Osteoblast (primary cell): ENCODE measurements at regions not wholly inside any gene's neighbourhood (a gene's known extent, or its start where the extent isn't known, plus 50 kb on each side); places are given as distances from the start of the nearest gene placed in this dataset.

Source experiments
- DNase-seq: peaks from one replicate; pipeline ENCODE4 v3.0.0; 2011; ENCODE audit warnings: low spot score, mixed read lengths; ENCODE audit not compliant: insufficient read length; ENCODE audit errors: missing footprints
- H2AFZ ChIP-seq: 2 replicates; pipeline ENCODE4 v1.6.0; 2011; ENCODE audit warnings: mild to moderate bottlenecking, low read length
- H3K27ac ChIP-seq: 2 replicates; pipeline ENCODE4 v1.5.1; 2011; ENCODE audit warnings: mild to moderate bottlenecking, low read depth, low read length, moderate library complexity
- H3K27me3 ChIP-seq: 2 replicates; pipeline ENCODE4 v1.6.0; 2012; ENCODE audit warnings: mild to moderate bottlenecking, control low read depth, inconsistent platforms, low read length, moderate library complexity; ENCODE audit not compliant: insufficient read depth
- H3K36me3 ChIP-seq: 2 replicates; pipeline ENCODE4 v1.5.1; 2011; ENCODE audit warnings: mild to moderate bottlenecking, low read length, control low read depth, moderate library complexity; ENCODE audit not compliant: insufficient read depth
- H3K4me1 ChIP-seq: 2 replicates; pipeline ENCODE4 v1.5.1; 2011; ENCODE audit warnings: mild to moderate bottlenecking, low read length, control low read depth, moderate library complexity; ENCODE audit not compliant: insufficient read depth
- H3K4me2 ChIP-seq: 2 replicates; pipeline ENCODE4 v1.6.0; 2011; ENCODE audit warnings: mild to moderate bottlenecking, low read length; ENCODE audit not compliant: insufficient read depth
- H3K4me3 ChIP-seq: fragments of 200-600 bp; sonication (generic); 3 replicates; pipeline ENCODE4 v1.5.1; 2012; ENCODE audit warnings: mild to moderate bottlenecking, low read length, inconsistent platforms; ENCODE audit not compliant: insufficient read depth
- H3K79me2 ChIP-seq: 2 replicates; pipeline ENCODE4 v1.6.0; 2012; ENCODE audit warnings: mild to moderate bottlenecking, low read length, control low read depth, inconsistent platforms; ENCODE audit not compliant: insufficient read depth
- H3K9me3 ChIP-seq: 2 replicates; pipeline ENCODE4 v1.5.1; 2011; ENCODE audit warnings: low read depth, low read length, control low read depth
- H4K20me1 ChIP-seq: 2 replicates; pipeline ENCODE4 v1.6.0; 2012; ENCODE audit warnings: mild to moderate bottlenecking, low read length, control low read depth; ENCODE audit not compliant: insufficient read depth
- TF ChIP-seq, protein P1 (sequence below): IDR thresholded peaks from 2 replicates; pipeline ENCODE4 v1.5.1; 2011; ENCODE audit warnings: mild to moderate bottlenecking, low read depth, low read length, moderate library complexity; ENCODE audit errors: extremely low read depth

DNA sequence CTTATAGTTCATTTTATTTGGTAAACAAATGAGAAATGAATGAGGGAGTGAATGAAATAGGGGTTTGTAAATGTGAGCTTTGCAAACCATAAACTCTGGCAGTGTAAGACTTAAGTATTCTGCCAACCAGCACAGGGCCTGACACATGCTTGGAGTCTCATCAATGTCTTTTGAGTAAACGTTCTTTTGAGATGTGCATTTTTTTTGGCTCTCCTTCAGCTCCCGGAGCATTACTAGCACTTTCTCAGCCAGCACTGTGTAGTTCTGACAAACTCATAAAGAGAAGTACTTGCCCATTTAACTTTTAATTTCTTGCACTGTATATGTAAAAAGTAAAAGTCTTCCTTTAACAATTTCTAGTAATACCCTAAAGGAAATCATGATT, 245.3 kb downstream of the HS3ST1 start:
- H3K9me3 ChIP-seq, result no peaks in the 10 kb centered on the region
- no peaks in the 10 kb centered on the region for H3K4me1 ChIP-seq
- no peak overlapping the region for H3K27ac ChIP-seq
- H2AFZ ChIP-seq, result no peak overlapping the region
- H3K4me3 ChIP-seq, result no peak overlapping the region
- H3K79me2 ChIP-seq, result no peaks in the 10 kb centered on the region
- TF ChIP-seq, protein P1, sequence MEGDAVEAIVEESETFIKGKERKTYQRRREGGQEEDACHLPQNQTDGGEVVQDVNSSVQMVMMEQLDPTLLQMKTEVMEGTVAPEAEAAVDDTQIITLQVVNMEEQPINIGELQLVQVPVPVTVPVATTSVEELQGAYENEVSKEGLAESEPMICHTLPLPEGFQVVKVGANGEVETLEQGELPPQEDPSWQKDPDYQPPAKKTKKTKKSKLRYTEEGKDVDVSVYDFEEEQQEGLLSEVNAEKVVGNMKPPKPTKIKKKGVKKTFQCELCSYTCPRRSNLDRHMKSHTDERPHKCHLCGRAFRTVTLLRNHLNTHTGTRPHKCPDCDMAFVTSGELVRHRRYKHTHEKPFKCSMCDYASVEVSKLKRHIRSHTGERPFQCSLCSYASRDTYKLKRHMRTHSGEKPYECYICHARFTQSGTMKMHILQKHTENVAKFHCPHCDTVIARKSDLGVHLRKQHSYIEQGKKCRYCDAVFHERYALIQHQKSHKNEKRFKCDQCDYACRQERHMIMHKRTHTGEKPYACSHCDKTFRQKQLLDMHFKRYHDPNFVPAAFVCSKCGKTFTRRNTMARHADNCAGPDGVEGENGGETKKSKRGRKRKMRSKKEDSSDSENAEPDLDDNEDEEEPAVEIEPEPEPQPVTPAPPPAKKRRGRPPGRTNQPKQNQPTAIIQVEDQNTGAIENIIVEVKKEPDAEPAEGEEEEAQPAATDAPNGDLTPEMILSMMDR, result no peak
- no peak overlapping the region for H3K4me2 ChIP-seq
- no peaks in the 10 kb centered on the region for H3K36me3 ChIP-seq
- no peak for DNase-seq
- H4K20me1 ChIP-seq, result no peaks in the 10 kb centered on the region
- no peaks in the 10 kb centered on the region for H3K27me3 ChIP-seq

DNA sequence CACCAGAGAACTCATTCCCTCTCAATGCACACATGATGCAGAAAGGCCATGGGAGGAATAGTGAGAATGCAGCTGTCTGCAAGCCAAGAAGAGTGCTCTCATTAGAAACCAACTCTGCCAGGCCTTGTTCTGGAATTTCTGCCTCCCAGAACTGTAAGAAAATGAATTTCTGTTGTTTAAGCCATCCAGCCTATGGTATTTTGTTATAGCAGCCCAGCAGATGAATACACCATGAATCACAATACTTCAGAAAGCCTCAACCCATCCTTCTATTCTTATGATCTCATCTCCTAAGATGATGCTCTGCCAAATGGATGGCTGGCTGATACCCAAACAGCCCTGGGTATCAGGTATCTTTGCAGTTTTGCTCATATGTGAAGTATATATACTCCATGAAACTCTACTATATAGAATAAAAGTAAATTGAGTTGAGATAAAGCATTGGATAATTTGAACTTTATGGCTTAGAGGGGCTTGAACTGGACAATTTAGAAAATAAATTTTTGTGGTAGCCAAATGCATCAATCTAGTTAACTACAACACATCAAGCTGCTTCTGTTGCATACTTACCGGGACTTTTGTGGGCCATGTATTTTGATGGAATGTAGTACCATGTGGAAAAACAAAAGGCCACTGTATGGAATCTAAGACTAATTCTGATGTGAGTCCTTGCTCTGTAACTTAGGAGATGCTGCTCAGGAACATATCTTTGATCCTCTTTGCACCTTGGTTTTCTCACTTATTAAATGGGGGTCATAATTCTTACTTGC, 245.9 kb downstream of the HS3ST1 start:
- TF ChIP-seq, protein P1, result no peak
- no peaks in the 10 kb centered on the region for H3K27me3 ChIP-seq
- H3K36me3 ChIP-seq, result no peaks in the 10 kb centered on the region
- no peaks in the 10 kb centered on the region for H3K79me2 ChIP-seq
- H4K20me1 ChIP-seq, result no peaks in the 10 kb centered on the region
- no peak overlapping the region for H3K4me3 ChIP-seq
- no peak overlapping the region for H2AFZ ChIP-seq
- no peak overlapping the region for H3K4me2 ChIP-seq
- H3K9me3 ChIP-seq, result no peaks in the 10 kb centered on the region
- no peak for DNase-seq
- no peak overlapping the region for H3K27ac ChIP-seq
- no peaks in the 10 kb centered on the region for H3K4me1 ChIP-seq

DNA sequence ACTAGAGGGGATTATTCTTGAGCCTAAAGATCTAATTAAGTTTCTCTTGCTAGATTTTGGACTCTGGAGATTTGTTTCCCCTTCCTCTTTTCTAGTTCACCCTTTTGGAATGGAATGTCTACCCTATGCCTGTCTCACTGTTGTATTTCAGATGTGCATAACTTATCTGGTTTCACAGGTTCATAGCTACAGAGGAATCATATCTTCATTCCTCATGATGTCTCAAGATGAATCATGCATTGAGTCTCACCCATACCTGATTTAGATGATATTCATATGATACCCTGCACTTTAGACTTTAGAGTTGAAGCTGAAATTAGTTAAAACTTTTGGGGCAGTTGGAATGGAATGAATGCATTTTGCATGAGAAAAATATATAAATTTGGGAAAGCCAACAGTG, 246.7 kb downstream of the HS3ST1 start:
- Histone ChIP-seq H3K27me3 (no peaks in the 10 kb centered on the region), H4K20me1 (no peaks in the 10 kb centered on the region), H3K4me3 (no peak overlapping the region), H3K27ac (no peak overlapping the region), H3K9me3 (no peaks in the 10 kb centered on the region), H3K79me2 (no peaks in the 10 kb centered on the region), H2AFZ (no peak overlapping the region), H3K36me3 (no peaks in the 10 kb centered on the region), H3K4me2 (no peak overlapping the region), H3K4me1 (no peaks in the 10 kb centered on the region)
- TF ChIP-seq, protein P1, result no peak
- DNase-seq, result no peak

DNA sequence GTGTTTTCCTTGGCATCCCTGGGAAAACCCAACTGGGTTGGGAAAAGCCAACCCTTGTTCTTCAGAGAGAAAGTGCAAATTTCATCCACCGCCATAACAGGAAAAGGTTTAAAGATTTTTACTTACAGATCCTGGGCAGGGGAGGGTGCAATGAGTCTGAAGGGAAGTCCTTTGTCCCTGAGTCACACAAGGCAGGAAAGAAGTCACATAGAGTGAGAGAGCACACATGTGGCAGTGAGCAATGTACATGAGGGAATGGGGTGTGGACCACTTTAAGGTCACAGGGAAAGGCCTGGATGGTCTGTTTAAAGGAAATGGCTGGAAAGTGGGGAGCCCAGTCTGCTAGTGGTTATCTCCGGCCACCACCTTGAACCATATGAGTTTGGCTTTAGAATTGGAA, 248.9 kb downstream of the HS3ST1 start:
- Histone ChIP-seq H3K79me2 (no peaks in the 10 kb centered on the region), H2AFZ (no peak overlapping the region), H3K36me3 (no peaks in the 10 kb centered on the region), H4K20me1 (no peaks in the 10 kb centered on the region), H3K27ac (no peak overlapping the region), H3K4me3 (no peak overlapping the region), H3K27me3 (no peaks in the 10 kb centered on the region), H3K9me3 (no peaks in the 10 kb centered on the region), H3K4me1 (no peaks in the 10 kb centered on the region), H3K4me2 (no peak overlapping the region)
- TF ChIP-seq, protein P1, result no peak
- DNase-seq, result no peak
